GM19238 (cell line): ENCODE measurements at regions not wholly inside any gene's neighbourhood (a gene's known extent, or its start where the extent isn't known, plus 50 kb on each side); places are given as distances from the start of the nearest gene placed in this dataset.

Experiments
- DNase-seq: peaks from one replicate; pipeline ENCODE4 v3.0.0; 2011; ENCODE audit warnings: low spot score; ENCODE audit not compliant: insufficient read length

GRCh38 chr21:27596196-27596595, 629.3 kb upstream of the ADAMTS5 start:
- DNase-seq, result no peak

GRCh38 chr21:27595716-27596115, 628.8 kb upstream of the ADAMTS5 start:
- DNase-seq, result no peak

GRCh38 chr21:27590271-27590670, 623.4 kb upstream of the ADAMTS5 start:
- no peak for DNase-seq

GRCh38 chr21:27589781-27590180, 622.9 kb upstream of the ADAMTS5 start:
- DNase-seq, result no peak

- no peak for DNase-seq
These were observed 620.1 kb upstream of the ADAMTS5 start for GRCh38 chr21:27586986-27587385.

- DNase-seq, result no peak
These were observed 619.4 kb upstream of the ADAMTS5 start for GRCh38 chr21:27586326-27586725.

GRCh38 chr21:27584256-27584655, 617.4 kb upstream of the ADAMTS5 start:
- no peak for DNase-seq

GRCh38 chr21:27582948-27583430, 616.1 kb upstream of the ADAMTS5 start:
- no peak for DNase-seq

GRCh38 chr21:27582246-27582947, 615.5 kb upstream of the ADAMTS5 start:
- no peak for DNase-seq

GRCh38 chr21:27581168-27581567, 614.3 kb upstream of the ADAMTS5 start:
- DNase-seq, result no peak

GRCh38 chr21:27580276-27580675, 613.4 kb upstream of the ADAMTS5 start:
- DNase-seq, result no peak

GRCh38 chr21:27578741-27579265, 611.9 kb upstream of the ADAMTS5 start:
- no peak for DNase-seq

GRCh38 chr21:27572696-27573095, 605.8 kb upstream of the ADAMTS5 start:
- no peak for DNase-seq

GRCh38 chr21:27571706-27572105, 604.8 kb upstream of the ADAMTS5 start:
- DNase-seq, result no peak

- DNase-seq, result no peak
These were observed 603.5 kb upstream of the ADAMTS5 start for GRCh38 chr21:27570306-27570868.

- no peak for DNase-seq
These were observed 602.9 kb upstream of the ADAMTS5 start for GRCh38 chr21:27569831-27570230.

GRCh38 chr21:27569091-27569490, 602.2 kb upstream of the ADAMTS5 start:
- DNase-seq, result no peak

GRCh38 chr21:27567381-27567780, 600.5 kb upstream of the ADAMTS5 start:
- no peak for DNase-seq

GRCh38 chr21:27566521-27566920, 599.6 kb upstream of the ADAMTS5 start:
- DNase-seq, result no peak

- DNase-seq, result no peak
These were observed 598.5 kb upstream of the ADAMTS5 start for GRCh38 chr21:27565364-27565763.

- DNase-seq, result no peak
These were observed 597.9 kb upstream of the ADAMTS5 start for GRCh38 chr21:27564684-27565301.

- no peak for DNase-seq
These were observed 595.4 kb upstream of the ADAMTS5 start for GRCh38 chr21:27562303-27562702.
